Caki2 (cell line): ENCODE measurements at regions not wholly inside any gene's neighbourhood (a gene's known extent, or its start where the extent isn't known, plus 50 kb on each side); places are given as distances from the start of the nearest gene placed in this dataset.
"Not testable (repeated sequence)": the region's sequence is repeated elsewhere in the genome, so short reads cannot be mapped to it uniquely, and the experiment has no call there.

Source experiments
- DNase-seq: peaks from one replicate; pipeline ENCODE4 v3.0.0-alpha.2; 2015; ENCODE audit warnings: low read depth
- in situ Hi-C: cut with HindIII; loops from 2 replicates; pipeline ENCODE4 v1.10.0; 2016; ENCODE audit warnings: low sequenced_read_pairs, low pct_unique_long_range_greater_than_20kb, mixed read lengths

GRCh38 chr6:776951-777350, 84.0 kb upstream of the EXOC2 start:
- in situ Hi-C loops = no loop called here
- DNase-seq = no peak

- in situ Hi-C loops = no loop called here
Observed at GRCh38 chr6:776528-776931, 83.6 kb upstream of the EXOC2 start.

GRCh38 chr6:775863-776262, 82.9 kb upstream of the EXOC2 start:
- in situ Hi-C loops = no loop called here
- DNase-seq = no peak

More at GRCh38 chr6:776528-776931, 83.6 kb upstream of the EXOC2 start:
- DNase-seq = no peak

- DNase-seq, in situ Hi-C loops: not testable (repeated sequence)
Observed at GRCh38 chr6:771683-772082, 78.7 kb upstream of the EXOC2 start.

GRCh38 chr6:767755-768512, 75.0 kb upstream of the EXOC2 start:
- in situ Hi-C loops = no loop called here
- DNase-seq = no peak

GRCh38 chr6:766625-767024, 73.7 kb upstream of the EXOC2 start:
- in situ Hi-C loops = no loop called here
- no peak for DNase-seq

GRCh38 chr6:761997-762396, 69.1 kb upstream of the EXOC2 start:
- in situ Hi-C loops = no loop called here
- no peak for DNase-seq

- no peak for DNase-seq
- in situ Hi-C loops = no loop called here
Observed at GRCh38 chr6:760982-761955, 68.3 kb upstream of the EXOC2 start.

GRCh38 chr6:759729-760128, 66.8 kb upstream of the EXOC2 start:
- no peak for DNase-seq
- in situ Hi-C loops = no loop called here

GRCh38 chr6:756224-756623, 63.3 kb upstream of the EXOC2 start:
- in situ Hi-C loops = no loop called here
- no peak for DNase-seq

- DNase-seq = no peak
- in situ Hi-C loops = no loop called here
Observed at GRCh38 chr6:754202-754601, 61.3 kb upstream of the EXOC2 start.

- DNase-seq = no peak
- in situ Hi-C loops = no loop called here
Observed at GRCh38 chr6:753486-753885, 60.5 kb upstream of the EXOC2 start.

GRCh38 chr6:752438-752837, 59.5 kb upstream of the EXOC2 start:
- in situ Hi-C loops = no loop called here

GRCh38 chr6:751765-752164, 58.8 kb upstream of the EXOC2 start:
- DNase-seq = no peak
- in situ Hi-C loops = no loop called here

More at GRCh38 chr6:752438-752837, 59.5 kb upstream of the EXOC2 start:
- DNase-seq = no peak

GRCh38 chr6:747921-748320, 55.0 kb upstream of the EXOC2 start:
- no peak for DNase-seq
- in situ Hi-C loops = no loop called here

- DNase-seq = no peak
- in situ Hi-C loops = no loop called here
Observed at GRCh38 chr6:747028-747427, 54.1 kb upstream of the EXOC2 start.

- in situ Hi-C loops = no loop called here
- no peak for DNase-seq
Observed at GRCh38 chr6:744666-745353, 51.9 kb upstream of the EXOC2 start.

GRCh38 chr6:743320-744096, 50.6 kb upstream of the EXOC2 start:
- in situ Hi-C loops = no loop called here
- DNase-seq = no peak
